Nephron progenitor cell (in vitro differentiated cells): ENCODE measurements at regions not wholly inside any gene's neighbourhood (a gene's known extent, or its start where the extent isn't known, plus 50 kb on each side); places are given as distances from the start of the nearest gene placed in this dataset.

ENCODE experiments used
- DNase-seq: peaks from one replicate; pipeline ENCODE4 v3.0.0; 2021
- H3K27ac Mint-ChIP-seq: 2 replicates; pipeline ENCODE4 v1.8.0; 2021; ENCODE audit warnings: mild to moderate bottlenecking, moderate library complexity, mixed read lengths
- H3K27me3 Mint-ChIP-seq: 2 replicates; pipeline ENCODE4 v1.8.0; 2021; ENCODE audit warnings: mild to moderate bottlenecking, low read depth, mixed read lengths; ENCODE audit not compliant: poor library complexity
- H3K36me3 Mint-ChIP-seq: 2 replicates; pipeline ENCODE4 v1.8.0; 2021; ENCODE audit warnings: low read depth, mixed read lengths
- H3K4me1 Mint-ChIP-seq: 2 replicates; pipeline ENCODE4 v1.8.0; 2021; ENCODE audit warnings: mixed read lengths
- H3K4me3 Mint-ChIP-seq: 2 replicates; pipeline ENCODE4 v1.8.0; 2021; ENCODE audit warnings: mild to moderate bottlenecking, moderate library complexity, mixed read lengths
- H3K9me3 Mint-ChIP-seq: 2 replicates; pipeline ENCODE4 v1.8.0; 2021; ENCODE audit warnings: mild to moderate bottlenecking, moderate library complexity, mixed read lengths
- CTCF ChIP-seq: fragments of 200-600 bp; sonication (generic); IDR thresholded peaks from 2 replicates; pipeline ENCODE4 v1.5.0; 2021; ENCODE audit warnings: antibody characterized with exemption

GRCh38 chr7:41803569-41803968 is 100.7 kb upstream of the INHBA start:
- peaks cover 5% of the 10 kb centered on the region for H3K27me3 Mint-ChIP-seq
- TF ChIP-seq CTCF = no peak
- H3K36me3 Mint-ChIP-seq = no peaks in the 10 kb centered on the region
- H3K4me1 Mint-ChIP-seq = no peaks in the 10 kb centered on the region
- H3K27ac Mint-ChIP-seq = no peak overlapping the region
- H3K4me3 Mint-ChIP-seq = no peak overlapping the region
- no peak for DNase-seq
- H3K9me3 Mint-ChIP-seq = no peaks in the 10 kb centered on the region

GRCh38 chr7:41796331-41796730 is 93.4 kb upstream of the INHBA start:
- DNase-seq = no peak
- Mint-ChIP-seq H3K27me3 (peaks cover 4% of the 10 kb centered on the region), H3K27ac (no peak overlapping the region), H3K9me3 (no peaks in the 10 kb centered on the region), H3K36me3 (no peaks in the 10 kb centered on the region), H3K4me1 (peaks cover 13% of the 10 kb centered on the region), H3K4me3 (no peak overlapping the region)
- no peak for TF ChIP-seq CTCF

GRCh38 chr7:41795276-41795833 is 92.5 kb upstream of the INHBA start:
- Mint-ChIP-seq H3K27ac (peak overlapping the region; percentile 20), H3K9me3 (no peaks in the 10 kb centered on the region), H3K4me1 (peaks cover 21% of the 10 kb centered on the region), H3K27me3 (peaks cover 4% of the 10 kb centered on the region), H3K36me3 (no peaks in the 10 kb centered on the region), H3K4me3 (no peak overlapping the region)
- DNase-seq = no peak
- no peak for TF ChIP-seq CTCF

- peaks cover 23% of the 10 kb centered on the region for H3K4me1 Mint-ChIP-seq
- TF ChIP-seq CTCF = no peak
- H3K36me3 Mint-ChIP-seq = no peaks in the 10 kb centered on the region
- H3K27ac Mint-ChIP-seq = no peak overlapping the region
- no peaks in the 10 kb centered on the region for H3K9me3 Mint-ChIP-seq
- no peak overlapping the region for H3K4me3 Mint-ChIP-seq
- DNase-seq = no peak
- H3K27me3 Mint-ChIP-seq = peaks cover 4% of the 10 kb centered on the region
These were observed 90.7 kb upstream of the INHBA start for GRCh38 chr7:41793556-41793955.

GRCh38 chr7:41792120-41792519 is 89.2 kb upstream of the INHBA start:
- Mint-ChIP-seq H3K4me3 (no peak overlapping the region), H3K27me3 (peaks cover 4% of the 10 kb centered on the region), H3K9me3 (no peaks in the 10 kb centered on the region), H3K27ac (no peak overlapping the region), H3K36me3 (no peaks in the 10 kb centered on the region), H3K4me1 (peaks cover 30% of the 10 kb centered on the region)
- no peak for DNase-seq
- TF ChIP-seq CTCF = no peak

- TF ChIP-seq CTCF = no peak
- no peak for DNase-seq
- H3K27me3 Mint-ChIP-seq = no peaks in the 10 kb centered on the region
- no peaks in the 10 kb centered on the region for H3K9me3 Mint-ChIP-seq
- no peaks in the 10 kb centered on the region for H3K36me3 Mint-ChIP-seq
- H3K4me1 Mint-ChIP-seq = peaks cover 17% of the 10 kb centered on the region
- no peak overlapping the region for H3K27ac Mint-ChIP-seq
- H3K4me3 Mint-ChIP-seq = no peak overlapping the region
These were observed 85.7 kb upstream of the INHBA start for GRCh38 chr7:41788556-41788955.
